ENCODE measurements at regions not wholly inside any gene's neighbourhood (a gene's known extent, or its start where the extent isn't known, plus 50 kb on each side); places are given as distances from the start of the nearest gene placed in this dataset.

- TF ChIP-seq PRDM10 (IDR thresholded peaks at IDR 0.05; ENCODE audit: partially characterized antibody) (no peak), ZNF77 (CRISPR knock-in tag; IDR thresholded peaks at IDR 0.05) (no peak), POU5F1 (IDR thresholded peaks at IDR 0.05; ENCODE audit: borderline replicate concordance, low read depth, low read length, partially characterized antibody) (no peak), ZFP91 (CRISPR knock-in tag; IDR thresholded peaks at IDR 0.05) (no peak)
Measured at GRCh38 chr3:73284472-73284871, 223.0 kb downstream of the EBLN2 start (continued).

GRCh38 chr3:73291541-73291940 lies 230.1 kb downstream of the EBLN2 start:
- H3K4me3 ChIP-seq = no peak overlapping the region
- no peak overlapping the region for H3K9ac ChIP-seq (ENCODE audit: insufficient read depth in 1 of 2, low read depth in 2 of 2, low read length in 2 of 2)
- ChIA-PET POLR2A (no interaction called here), CTCF (ENCODE audit: low intra/inter-chr PET ratio) (no interaction called here)
- no peaks in the 10 kb centered on the region for H3K4me1 ChIP-seq (replicated peaks in 1 of 2; ENCODE audit: control insufficient read depth in 2 of 2, insufficient read depth in 2 of 2, low read length in 2 of 2)
- no peaks in the 10 kb centered on the region for H3K79me2 ChIP-seq (ENCODE audit: control insufficient read depth, insufficient read depth, low read length)
- in situ Hi-C loops (cut with MboI) = no loop called here
- intact Hi-C loops (cut with micrococcal nuclease) = loop anchor here (10.0 kb wide), 1 partner anchor 187 kb away; no protein-coding TSS in a partner anchor
- TF ChIP-seq MLX (CRISPR knock-in tag; conservative IDR thresholded peaks at IDR 0.05) = no peak
- TF ChIP-seq NBN (IDR thresholded peaks at IDR 0.05; ENCODE audit: low read depth) = no peak
- TF ChIP-seq NCOA4 (IDR thresholded peaks at IDR 0.05; ENCODE audit: partially characterized antibody) = no peak
- TF ChIP-seq TGIF2 (CRISPR knock-in tag; IDR thresholded peaks at IDR 0.05) = no peak
- TF ChIP-seq CBX3 (IDR thresholded peaks at IDR 0.05; ENCODE audit: borderline replicate concordance in 1 of 2, low read length in 2 of 2) = no peak
- TF ChIP-seq KDM4B (IDR thresholded peaks at IDR 0.05; ENCODE audit: borderline replicate concordance in 2 of 2, low read depth in 1 of 2) = no peak
- TF ChIP-seq FOXJ2 (tag; IDR thresholded peaks at IDR 0.05) = no peak
- no peak for TF ChIP-seq SREBF1 (IDR thresholded peaks at IDR 0.05; ENCODE audit: borderline replicate concordance, low read depth, low read length)
- no peak for TF ChIP-seq ETV1 (tag; conservative IDR thresholded peaks at IDR 0.05; ENCODE audit: low read depth)
- TF ChIP-seq ZNF165 (CRISPR knock-in tag; IDR thresholded peaks at IDR 0.05; ENCODE audit: borderline replicate concordance) = no peak
- TF ChIP-seq MAFF (IDR thresholded peaks at IDR 0.05; ENCODE audit: low read length) = no peak
- no peak overlapping the region for H3K27ac ChIP-seq (ENCODE audit: extremely low read depth, low read depth, low read length)
- BruUV-seq (replicated peaks) = no TSS peak
- H2AFZ ChIP-seq (ENCODE audit: low read depth, low read length) = no peak overlapping the region
- no peaks in the 10 kb centered on the region for H3K9me3 ChIP-seq (replicated peaks; ENCODE audit: control insufficient read depth, insufficient read depth, low read depth, low read length)
- no peaks in the 10 kb centered on the region for H3K9me1 ChIP-seq (ENCODE audit: control insufficient read depth, insufficient read depth, low read length)
- DNase-seq (ENCODE audit: extremely low read depth in 1 of 4, low spot score in 3 of 4) = no peak
- FAIRE-seq = no peak
- H4K20me1 ChIP-seq (replicated peaks; ENCODE audit: control insufficient read depth, insufficient read depth, low read length) = no peaks in the 10 kb centered on the region
- H3K4me2 ChIP-seq (ENCODE audit: insufficient read depth, low read length) = no peak overlapping the region
- 1% methylated on average over 7 of the region's 7 CpGs for WGBS (ENCODE audit: insufficient coverage, low coverage, missing lambda C conversion rate)
- H3K36me3 ChIP-seq (ENCODE audit: control insufficient read depth, insufficient read depth, low read length) = no peaks in the 10 kb centered on the region
- ATAC-seq = no peak
- peaks cover 0 to 8% of the 10 kb centered on the region in 2 experiments; a peak in 3 of 5 replicates for H3K27me3 ChIP-seq (ENCODE audit: control insufficient read depth in 2 of 2, insufficient read depth in 2 of 2, low read length in 2 of 2)

Measured in K562 (cell line).